Tibial artery (tissue), 4 donors: ENCODE measurements at regions not wholly inside any gene's neighbourhood (a gene's known extent, or its start where the extent isn't known, plus 50 kb on each side); places are given as distances from the start of the nearest gene placed in this dataset.

Source experiments
- DNase-seq, 2 donors: peaks; one replicate each; pipeline ENCODE4 v3.0.0-alpha.2; 2019
- H3K27ac ChIP-seq, 2 donors: fragments of 200-600 bp; sonication (generic) in 1 of 2; 1 replicate in 1 of 2; 2 replicates in 1 of 2; pipeline ENCODE4 v1.5.1; 2018 to 2019; ENCODE audit warnings: mild to moderate bottlenecking in 1 of 2
- H3K27me3 ChIP-seq, 2 donors: fragments of 200-600 bp; sonication (generic) in 1 of 2; one replicate each; pipeline versions ENCODE4 v1.5.1 to v1.6.0; 2016 to 2019
- H3K36me3 ChIP-seq, 3 donors: fragments of 200-600 bp; sonication (generic) in 2 of 3; one replicate each; pipeline ENCODE4 v1.5.1; 2016 to 2019; ENCODE audit warnings: mild to moderate bottlenecking in 2 of 3
- H3K4me1 ChIP-seq, 4 donors: fragments of 200-600 bp; sonication (generic) in 2 of 4; 1 replicate in 3 of 4; 2 replicates in 1 of 4; pipeline ENCODE4 v1.5.1; 2016 to 2019
- H3K4me3 ChIP-seq, 2 donors: fragments of 200-600 bp; sonication (generic) in 1 of 2; 1 replicate in 1 of 2; 2 replicates in 1 of 2; pipeline ENCODE4 v1.5.1; 2018 to 2019; ENCODE audit warnings: mild to moderate bottlenecking in 2 of 2
- H3K9me3 ChIP-seq, 3 donors: fragments of 200-600 bp; sonication (generic) in 1 of 3; one replicate each; pipeline ENCODE4 v1.5.1; 2016 to 2019
- intact Hi-C: fragments of 100-400 bp; cut with DNase I; formaldehyde crosslinking; loops from one replicate; pipeline ENCODE4 v1.15.0; 2023; ENCODE audit warnings: low total_unique reads
- TF ChIP-seq, protein P1 (sequence below), 2 experiments: fragments of 200-600 bp in 1 of 2; fragments of 450-650 bp in 1 of 2; IDR thresholded peaks; one replicate each; pipeline ENCODE4 v1.5.1; 2017 to 2019; ENCODE audit warnings: antibody characterized with exemption in 2 of 2, mild to moderate bottlenecking in 1 of 2, moderate library complexity in 1 of 2

GRCh38 chr3:75144406-75144805 lies 519.7 kb upstream of the FRG2C start:
- H3K27ac ChIP-seq = no peak overlapping the region
- H3K4me3 ChIP-seq = no peak overlapping the region
- no peaks in the 10 kb centered on the region for H3K36me3 ChIP-seq
- TF ChIP-seq, protein P1, sequence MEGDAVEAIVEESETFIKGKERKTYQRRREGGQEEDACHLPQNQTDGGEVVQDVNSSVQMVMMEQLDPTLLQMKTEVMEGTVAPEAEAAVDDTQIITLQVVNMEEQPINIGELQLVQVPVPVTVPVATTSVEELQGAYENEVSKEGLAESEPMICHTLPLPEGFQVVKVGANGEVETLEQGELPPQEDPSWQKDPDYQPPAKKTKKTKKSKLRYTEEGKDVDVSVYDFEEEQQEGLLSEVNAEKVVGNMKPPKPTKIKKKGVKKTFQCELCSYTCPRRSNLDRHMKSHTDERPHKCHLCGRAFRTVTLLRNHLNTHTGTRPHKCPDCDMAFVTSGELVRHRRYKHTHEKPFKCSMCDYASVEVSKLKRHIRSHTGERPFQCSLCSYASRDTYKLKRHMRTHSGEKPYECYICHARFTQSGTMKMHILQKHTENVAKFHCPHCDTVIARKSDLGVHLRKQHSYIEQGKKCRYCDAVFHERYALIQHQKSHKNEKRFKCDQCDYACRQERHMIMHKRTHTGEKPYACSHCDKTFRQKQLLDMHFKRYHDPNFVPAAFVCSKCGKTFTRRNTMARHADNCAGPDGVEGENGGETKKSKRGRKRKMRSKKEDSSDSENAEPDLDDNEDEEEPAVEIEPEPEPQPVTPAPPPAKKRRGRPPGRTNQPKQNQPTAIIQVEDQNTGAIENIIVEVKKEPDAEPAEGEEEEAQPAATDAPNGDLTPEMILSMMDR (IDR thresholded peaks at IDR 0.05) = no peak
- no peaks in the 10 kb centered on the region for H3K4me1 ChIP-seq
- no peaks in the 10 kb centered on the region for H3K27me3 ChIP-seq
- intact Hi-C loops = no loop called here
- no peaks in the 10 kb centered on the region for H3K9me3 ChIP-seq
- DNase-seq = no peak

DNA sequence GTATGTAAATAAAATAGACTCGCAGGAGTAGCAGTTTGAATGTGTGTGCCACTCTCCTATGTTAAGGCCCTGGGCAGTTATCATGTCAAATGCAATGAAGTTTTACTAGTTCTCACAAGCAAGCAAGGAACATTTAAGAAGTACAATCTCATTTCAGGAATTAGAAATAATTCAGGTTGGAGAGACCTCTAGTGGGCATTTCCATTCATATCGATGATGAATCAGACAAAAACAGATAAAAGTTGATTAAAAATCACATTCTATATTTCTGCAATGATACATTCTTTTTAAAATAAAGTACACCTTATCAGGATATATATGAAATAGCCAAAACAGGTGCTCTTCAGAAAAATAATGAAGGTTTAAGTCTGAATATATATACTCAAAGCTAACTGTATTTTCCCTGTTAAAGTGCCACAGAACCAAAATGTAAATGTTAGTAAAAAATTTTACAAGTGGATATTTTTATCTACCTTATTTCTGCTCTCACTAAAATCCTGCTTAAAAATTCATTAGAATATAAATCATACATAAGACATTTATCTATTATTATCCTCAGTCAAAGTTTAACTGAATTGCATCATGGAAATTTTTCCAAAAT lies 492.4 kb upstream of the FRG2C start:
- intact Hi-C loops = no loop called here
- H3K36me3 ChIP-seq = no peaks in the 10 kb centered on the region

GRCh38 chr3:75176937-75177336 lies 487.2 kb upstream of the FRG2C start:
- DNase-seq = no peak
- H3K4me3 ChIP-seq = no peak overlapping the region
- TF ChIP-seq, protein P1 (IDR thresholded peaks at IDR 0.05) = no peak
- no peaks in the 10 kb centered on the region for H3K36me3 ChIP-seq
- H3K27me3 ChIP-seq = peaks cover 0 to 3% of the 10 kb centered on the region in 2 donors
- no peaks in the 10 kb centered on the region for H3K4me1 ChIP-seq
- H3K9me3 ChIP-seq = no peaks in the 10 kb centered on the region
- intact Hi-C loops = no loop called here
- no peak overlapping the region for H3K27ac ChIP-seq

More for the DNA sequence above, 492.4 kb upstream of the FRG2C start:
- TF ChIP-seq, protein P1 (IDR thresholded peaks at IDR 0.05) = peak in 1 of 2 experiments; percentile 10
- Histone ChIP-seq H3K4me1 (no peaks in the 10 kb centered on the region), H3K4me3 (no peak overlapping the region), H3K27ac (no peak overlapping the region), H3K9me3 (no peaks in the 10 kb centered on the region), H3K27me3 (no peaks in the 10 kb centered on the region)
- DNase-seq = no peak

- DNase-seq = no peak
- H3K36me3 ChIP-seq = no peaks in the 10 kb centered on the region
- TF ChIP-seq, protein P1 (IDR thresholded peaks at IDR 0.05) = no peak
- intact Hi-C loops = no loop called here
- peaks cover 0 to 3% of the 10 kb centered on the region in 2 donors for H3K27me3 ChIP-seq
- no peaks in the 10 kb centered on the region for H3K9me3 ChIP-seq
- no peaks in the 10 kb centered on the region for H3K4me1 ChIP-seq
- no peak overlapping the region for H3K27ac ChIP-seq
- H3K4me3 ChIP-seq = no peak overlapping the region
Observed at GRCh38 chr3:75180235-75180944, 483.7 kb upstream of the FRG2C start.

- no peaks in the 10 kb centered on the region for H3K36me3 ChIP-seq
- intact Hi-C loops = no loop called here
- H3K27me3 ChIP-seq = peaks cover 0 to 3% of the 10 kb centered on the region in 2 donors
- H3K9me3 ChIP-seq = no peaks in the 10 kb centered on the region
- no peaks in the 10 kb centered on the region for H3K4me1 ChIP-seq
- TF ChIP-seq, protein P1 (IDR thresholded peaks at IDR 0.05) = no peak
- H3K27ac ChIP-seq = no peak overlapping the region
- H3K4me3 ChIP-seq = no peak overlapping the region
- no peak for DNase-seq
Observed at GRCh38 chr3:75180945-75181298, 483.2 kb upstream of the FRG2C start.
